COLO668 (cell line): ENCODE measurements at regions not wholly inside any gene's neighbourhood (a gene's known extent, or its start where the extent isn't known, plus 50 kb on each side); places are given as distances from the start of the nearest gene placed in this dataset.
"Not testable (repeated sequence)": the region's sequence is repeated elsewhere in the genome, so short reads cannot be mapped to it uniquely, and the experiment has no call there.

ENCODE experiments used
- DNase-seq: peaks from one replicate; lab custom pipeline; 2025; ENCODE audit not compliant: unreplicated experiment; lab: John Stamatoyannopoulos, UW

GRCh38 chr7:66413379-66414114 lies 208.4 kb downstream of the TPST1 start:
- DNase-seq: peak; percentile 98

- DNase-seq: no peak
Measured at GRCh38 chr7:66415659-66416265, 210.6 kb downstream of the TPST1 start.

- no peak for DNase-seq
Measured at GRCh38 chr7:66418537-66418936, 210.1 kb upstream of the KCTD7 start.

- DNase-seq: no peak
Measured at GRCh38 chr7:66419210-66419609, 209.5 kb upstream of the KCTD7 start.

- DNase-seq: no peak
Measured at GRCh38 chr7:66421830-66422475, 206.7 kb upstream of the KCTD7 start.

GRCh38 chr7:66423729-66424128 lies 205.0 kb upstream of the KCTD7 start:
- no peak for DNase-seq

GRCh38 chr7:66426332-66426731 lies 202.3 kb upstream of the KCTD7 start:
- no peak for DNase-seq

GRCh38 chr7:66426996-66427395 lies 201.7 kb upstream of the KCTD7 start:
- no peak for DNase-seq

- DNase-seq: no peak
Measured at GRCh38 chr7:66427956-66428355, 200.7 kb upstream of the KCTD7 start.

- no peak for DNase-seq
Measured at GRCh38 chr7:66429498-66430163, 199.1 kb upstream of the KCTD7 start.

- no peak for DNase-seq
Measured at GRCh38 chr7:66430164-66430545, 198.5 kb upstream of the KCTD7 start.

GRCh38 chr7:66438703-66439405 lies 189.8 kb upstream of the KCTD7 start:
- not testable (repeated sequence) for DNase-seq

- DNase-seq: no peak
Measured at GRCh38 chr7:66442385-66442784, 186.3 kb upstream of the KCTD7 start.

GRCh38 chr7:66443946-66444345 lies 184.7 kb upstream of the KCTD7 start:
- no peak for DNase-seq

GRCh38 chr7:66447007-66447406 lies 181.7 kb upstream of the KCTD7 start:
- not testable (repeated sequence) for DNase-seq

- not testable (repeated sequence) for DNase-seq
Measured at GRCh38 chr7:66450814-66451213, 177.9 kb upstream of the KCTD7 start.

- DNase-seq: not testable (repeated sequence)
Measured at GRCh38 chr7:66451713-66452112, 177.0 kb upstream of the KCTD7 start.

- DNase-seq: no peak
Measured at GRCh38 chr7:66452165-66452564, 176.5 kb upstream of the KCTD7 start.

- no peak for DNase-seq
Measured at GRCh38 chr7:66453340-66453739, 175.3 kb upstream of the KCTD7 start.

GRCh38 chr7:66454600-66455225 lies 174.0 kb upstream of the KCTD7 start:
- DNase-seq: no peak

GRCh38 chr7:66455432-66455831 lies 173.2 kb upstream of the KCTD7 start:
- not testable (repeated sequence) for DNase-seq
